ENCODE measurements at regions not wholly inside any gene's neighbourhood (a gene's known extent, or its start where the extent isn't known, plus 50 kb on each side); places are given as distances from the start of the nearest gene placed in this dataset.

DNA sequence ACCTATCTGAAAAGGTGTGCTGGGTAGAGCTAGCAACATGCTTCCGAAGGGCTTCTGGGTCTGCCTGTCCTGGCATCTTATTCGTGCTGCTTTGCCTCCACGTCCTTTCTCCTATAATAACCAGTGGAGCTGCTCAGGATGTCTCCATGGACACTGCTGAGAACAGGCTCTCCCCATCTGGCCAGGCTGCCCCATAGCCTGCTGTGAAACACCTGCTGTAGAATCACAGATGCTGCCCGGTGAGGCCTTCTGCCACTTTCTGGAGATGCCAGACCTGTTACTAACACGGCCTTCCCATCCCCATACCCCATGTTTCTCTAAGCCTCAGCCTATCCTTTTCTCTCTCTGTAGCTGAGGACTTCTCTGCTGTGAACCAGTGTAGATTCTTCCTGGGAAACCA lies 120.5 kb downstream of the IER5 start:
- H3K9ac ChIP-seq (ENCODE audit: low read depth, low read length, poor library complexity, severe bottlenecking): no peak overlapping the region
- no peak overlapping the region for H3K4me2 ChIP-seq (ENCODE audit: low read depth, low read length, poor library complexity, severe bottlenecking)
- H3K4me3 ChIP-seq (ENCODE audit: low read length, poor library complexity, severe bottlenecking): no peak overlapping the region
- H2AFZ ChIP-seq (ENCODE audit: low read length): no peak overlapping the region
- H3K27me3 ChIP-seq (ENCODE audit: insufficient read depth, low read length, poor library complexity, severe bottlenecking): no peaks in the 10 kb centered on the region
- no peaks in the 10 kb centered on the region for H3F3A ChIP-seq (ENCODE audit: low read depth)
- H3K9me3 ChIP-seq (ENCODE audit: insufficient read depth, low read depth, low read length): no peaks in the 10 kb centered on the region
- H3K36me3 ChIP-seq (ENCODE audit: insufficient read depth, low read length): no peaks in the 10 kb centered on the region
- no peaks in the 10 kb centered on the region for H3K4me1 ChIP-seq (ENCODE audit: insufficient read depth, low read length, poor library complexity, severe bottlenecking)
- TF ChIP-seq EZH2phosphoT487 (IDR thresholded peaks at IDR 0.05; ENCODE audit: borderline replicate concordance): no peak
- no peak for TF ChIP-seq CTCF (conservative IDR thresholded peaks at IDR 0.05; ENCODE audit: low read length)
- H3K9me2 ChIP-seq (replicated peaks; ENCODE audit: low read depth, low read length): no peaks in the 10 kb centered on the region
- no peaks in the 10 kb centered on the region for H3K79me2 ChIP-seq (ENCODE audit: insufficient read depth, low read length)
- H4K20me1 ChIP-seq (ENCODE audit: insufficient read depth, low read length, poor library complexity, severe bottlenecking): no peaks in the 10 kb centered on the region

GRCh38 chr1:181213056-181213455 lies 124.6 kb downstream of the IER5 start:
- no peaks in the 10 kb centered on the region for H3K9me3 ChIP-seq (ENCODE audit: insufficient read depth, low read depth, low read length)
- H3F3A ChIP-seq (ENCODE audit: low read depth): no peaks in the 10 kb centered on the region
- no peaks in the 10 kb centered on the region for H3K4me1 ChIP-seq (ENCODE audit: insufficient read depth, low read length, poor library complexity, severe bottlenecking)
- no peaks in the 10 kb centered on the region for H3K27me3 ChIP-seq (ENCODE audit: insufficient read depth, low read length, poor library complexity, severe bottlenecking)
- no peaks in the 10 kb centered on the region for H3K9me2 ChIP-seq (replicated peaks; ENCODE audit: low read depth, low read length)
- H2AFZ ChIP-seq (ENCODE audit: low read length): no peak overlapping the region
- H3K4me3 ChIP-seq (ENCODE audit: low read length, poor library complexity, severe bottlenecking): no peak overlapping the region
- TF ChIP-seq EZH2phosphoT487 (IDR thresholded peaks at IDR 0.05; ENCODE audit: borderline replicate concordance) (no peak), CTCF (conservative IDR thresholded peaks at IDR 0.05; ENCODE audit: low read length) (no peak)
- no peaks in the 10 kb centered on the region for H4K20me1 ChIP-seq (ENCODE audit: insufficient read depth, low read length, poor library complexity, severe bottlenecking)
- H3K4me2 ChIP-seq (ENCODE audit: low read depth, low read length, poor library complexity, severe bottlenecking): no peak overlapping the region
- no peak overlapping the region for H3K9ac ChIP-seq (ENCODE audit: low read depth, low read length, poor library complexity, severe bottlenecking)
- H3K79me2 ChIP-seq (ENCODE audit: insufficient read depth, low read length): no peaks in the 10 kb centered on the region
- no peaks in the 10 kb centered on the region for H3K36me3 ChIP-seq (ENCODE audit: insufficient read depth, low read length)

DNA sequence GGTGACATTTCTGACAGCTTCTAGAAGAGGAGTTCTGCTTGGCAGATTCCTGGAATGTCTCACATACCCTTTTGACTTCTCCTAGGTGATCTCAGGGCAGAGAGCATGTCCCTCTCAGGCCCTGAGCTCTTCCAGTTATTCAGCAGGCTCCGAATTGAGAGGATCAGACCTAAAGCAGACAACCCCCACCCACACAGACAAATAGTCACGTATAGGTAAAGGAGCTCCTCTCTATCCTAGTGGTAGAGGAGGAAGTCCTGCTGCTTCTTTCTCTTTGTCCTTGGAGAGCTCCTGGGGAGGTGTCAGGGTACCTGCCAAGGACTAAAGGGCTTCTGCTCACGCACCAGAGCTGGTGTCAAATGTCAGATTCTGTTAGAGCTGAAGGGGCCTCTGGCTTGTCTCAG lies 128.1 kb downstream of the IER5 start:
- TF ChIP-seq CTCF (conservative IDR thresholded peaks at IDR 0.05; ENCODE audit: low read length) (no peak), EZH2phosphoT487 (IDR thresholded peaks at IDR 0.05; ENCODE audit: borderline replicate concordance) (no peak)
- no peaks in the 10 kb centered on the region for H3K36me3 ChIP-seq (ENCODE audit: insufficient read depth, low read length)
- no peaks in the 10 kb centered on the region for H3K9me2 ChIP-seq (replicated peaks; ENCODE audit: low read depth, low read length)
- no peaks in the 10 kb centered on the region for H3K79me2 ChIP-seq (ENCODE audit: insufficient read depth, low read length)
- no peaks in the 10 kb centered on the region for H3K27me3 ChIP-seq (ENCODE audit: insufficient read depth, low read length, poor library complexity, severe bottlenecking)
- H3F3A ChIP-seq (ENCODE audit: low read depth): no peaks in the 10 kb centered on the region
- no peak overlapping the region for H2AFZ ChIP-seq (ENCODE audit: low read length)
- no peak overlapping the region for H3K9ac ChIP-seq (ENCODE audit: low read depth, low read length, poor library complexity, severe bottlenecking)
- H3K4me3 ChIP-seq (ENCODE audit: low read length, poor library complexity, severe bottlenecking): no peak overlapping the region
- H3K9me3 ChIP-seq (ENCODE audit: insufficient read depth, low read depth, low read length): no peaks in the 10 kb centered on the region
- H3K4me1 ChIP-seq (ENCODE audit: insufficient read depth, low read length, poor library complexity, severe bottlenecking): no peaks in the 10 kb centered on the region
- no peak overlapping the region for H3K4me2 ChIP-seq (ENCODE audit: low read depth, low read length, poor library complexity, severe bottlenecking)
- no peaks in the 10 kb centered on the region for H4K20me1 ChIP-seq (ENCODE audit: insufficient read depth, low read length, poor library complexity, severe bottlenecking)

All from Loucy (cell line).